ENCODE measurements at regions not wholly inside any gene's neighbourhood (a gene's known extent, or its start where the extent isn't known, plus 50 kb on each side); places are given as distances from the start of the nearest gene placed in this dataset.

DNA sequence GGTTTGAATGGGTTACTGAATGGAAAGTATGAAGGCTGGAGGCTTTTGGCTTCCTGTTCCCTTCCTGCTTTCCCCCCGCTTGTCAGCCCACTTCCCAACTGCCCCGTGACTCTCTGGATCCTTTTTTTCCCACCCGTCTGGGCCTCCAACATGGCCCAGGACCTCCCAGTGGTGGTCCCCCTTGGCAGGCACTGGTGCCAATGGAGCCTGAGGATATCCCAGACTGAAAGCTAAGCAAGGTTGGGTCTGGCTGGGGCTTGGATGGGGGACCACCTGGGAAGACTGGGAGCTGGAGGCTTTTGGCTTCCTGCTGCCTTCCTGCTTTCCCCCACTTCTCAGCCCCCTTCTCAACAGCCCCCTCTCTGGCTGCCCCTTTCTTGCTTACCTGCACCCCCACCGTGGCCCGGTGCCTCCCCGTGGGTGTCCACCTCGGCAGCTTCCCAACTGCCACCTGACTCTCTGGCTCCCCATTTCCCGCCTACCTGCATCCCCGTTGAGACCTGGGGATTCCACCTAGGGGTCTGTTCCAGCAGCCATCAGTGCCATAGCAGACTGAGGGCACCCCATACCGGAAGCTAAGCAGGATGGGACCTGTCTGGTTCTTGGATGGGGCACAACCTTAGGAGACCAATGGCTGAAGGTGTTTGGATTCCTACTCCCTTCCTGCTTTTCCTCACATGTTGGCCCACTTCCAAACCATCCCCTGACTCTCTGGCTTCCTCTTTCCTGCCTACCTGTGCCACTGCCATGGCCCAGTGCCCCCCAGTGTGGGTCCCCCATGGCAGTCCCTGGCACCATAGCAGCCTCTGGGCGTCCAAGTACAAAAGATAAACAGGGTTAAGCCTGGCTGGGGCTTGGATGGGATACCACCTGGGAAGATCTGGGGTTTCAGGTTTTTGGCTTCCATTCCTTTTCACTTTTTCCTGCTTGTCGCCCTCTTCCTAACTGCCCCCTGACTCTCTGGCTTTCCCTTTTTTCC lies 2295.3 kb downstream of the TP53TG3F start:
- CTCF ChIA-PET, result no interaction called here
- RAD21 ChIA-PET (ENCODE audit: low non-redundant PET in 1 of 2, low total read pairs in 2 of 2, uncharacterized antibody in 2 of 2, unreplicated experiment in 2 of 2), result no interaction called here
- no peak overlapping the region for H3K27ac ChIP-seq (ENCODE audit: low read depth, low read length)
- intact Hi-C loops (cut with micrococcal nuclease), result no loop called here
- ATAC-seq (no peak), DNase-seq (ENCODE audit: low read depth, low spot score) (no peak)
- H3K9ac ChIP-seq (ENCODE audit: low read length), result no peak overlapping the region
- POLR2A ChIA-PET, result no interaction called here
- no peaks in the 10 kb centered on the region for H3K36me3 ChIP-seq (ENCODE audit: control insufficient read depth in 1 of 2, insufficient read depth in 2 of 2, low read length in 2 of 2)
- H3K9me2 ChIP-seq (ENCODE audit: insufficient read depth), result no peaks in the 10 kb centered on the region
- no peaks in the 10 kb centered on the region for H3K9me3 ChIP-seq (ENCODE audit: control insufficient read depth in 1 of 2, insufficient read depth in 1 of 2, low read depth in 1 of 2, low read length in 2 of 2)
- no peaks in the 10 kb centered on the region for H3K27me3 ChIP-seq (ENCODE audit: insufficient read depth, low read length)
- no peak overlapping the region for H2AFZ ChIP-seq (ENCODE audit: low read depth, low read length, poor library complexity, severe bottlenecking)
- H3K4me3 ChIP-seq (replicated peaks in 1 of 2; ENCODE audit: low read depth in 1 of 2, low read length in 2 of 2), result no peak overlapping the region
- no TSS peak for BruUV-seq (replicated peaks)
- no peaks in the 10 kb centered on the region for H4K20me1 ChIP-seq (ENCODE audit: insufficient read depth)
- H3K4me1 ChIP-seq (ENCODE audit: control insufficient read depth in 1 of 2, insufficient read depth in 2 of 2, low read length in 2 of 2), result no peaks in the 10 kb centered on the region
- no peaks in the 10 kb centered on the region for H3K79me2 ChIP-seq (ENCODE audit: insufficient read depth, low read length)
- H3K4me2 ChIP-seq (ENCODE audit: low read length), result no peak overlapping the region
- TF ChIP-seq JUND (IDR thresholded peaks at IDR 0.05), result no peak
- TF ChIP-seq EZH2phosphoT487 (IDR thresholded peaks at IDR 0.05; ENCODE audit: borderline replicate concordance), result no peak

DNA sequence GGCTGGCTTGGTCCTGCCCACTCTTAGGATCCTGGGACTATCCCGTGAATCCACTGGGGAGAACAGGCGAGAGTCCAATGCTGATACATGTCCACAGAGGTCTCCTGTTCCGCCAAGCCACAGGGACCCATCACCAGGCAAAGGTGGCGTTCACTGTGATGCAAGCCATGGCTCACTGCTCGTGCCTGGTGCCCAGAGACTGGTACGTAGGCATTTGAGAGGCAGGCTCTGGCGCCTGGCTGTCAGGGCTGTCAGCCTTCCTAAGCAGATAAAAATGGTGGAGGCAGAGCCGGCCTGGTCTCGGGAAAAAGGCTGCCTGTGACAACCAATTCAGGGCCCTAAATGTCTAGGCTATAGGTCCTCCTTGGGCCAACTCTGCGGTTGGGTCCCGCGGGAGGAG lies 2329.0 kb downstream of the TP53TG3F start:
- Histone ChIP-seq H3K9ac (ENCODE audit: low read length) (no peak overlapping the region), H3K36me3 (ENCODE audit: control insufficient read depth in 1 of 2, insufficient read depth in 2 of 2, low read length in 2 of 2) (no peaks in the 10 kb centered on the region), H3K4me1 (ENCODE audit: control insufficient read depth in 1 of 2, insufficient read depth in 2 of 2, low read length in 2 of 2) (no peaks in the 10 kb centered on the region), H3K27ac (ENCODE audit: low read depth, low read length) (no peak overlapping the region), H2AFZ (ENCODE audit: low read depth, low read length, poor library complexity, severe bottlenecking) (no peak overlapping the region), H4K20me1 (ENCODE audit: insufficient read depth) (no peaks in the 10 kb centered on the region), H3K27me3 (ENCODE audit: insufficient read depth, low read length) (no peaks in the 10 kb centered on the region), H3K79me2 (ENCODE audit: insufficient read depth, low read length) (no peaks in the 10 kb centered on the region), H3K9me2 (ENCODE audit: insufficient read depth) (no peaks in the 10 kb centered on the region), H3K9me3 (ENCODE audit: control insufficient read depth in 1 of 2, insufficient read depth in 1 of 2, low read depth in 1 of 2, low read length in 2 of 2) (no peaks in the 10 kb centered on the region; a peak in 2 of 4 replicates), H3K4me2 (ENCODE audit: low read length) (no peak overlapping the region), H3K4me3 (replicated peaks in 1 of 2; ENCODE audit: low read depth in 1 of 2, low read length in 2 of 2) (no peak overlapping the region)
- CTCF ChIA-PET, result no interaction called here
- POLR2A ChIA-PET, result no interaction called here
- TF ChIP-seq POLR2A (IDR thresholded peaks at IDR 0.05; ENCODE audit: borderline replicate concordance, extremely low read depth, insufficient read depth, insufficient read length), result no peak
- TF ChIP-seq, protein P1, sequence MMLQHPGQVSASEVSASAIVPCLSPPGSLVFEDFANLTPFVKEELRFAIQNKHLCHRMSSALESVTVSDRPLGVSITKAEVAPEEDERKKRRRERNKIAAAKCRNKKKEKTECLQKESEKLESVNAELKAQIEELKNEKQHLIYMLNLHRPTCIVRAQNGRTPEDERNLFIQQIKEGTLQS (IDR thresholded peaks at IDR 0.05), result no peak
- no peak for TF ChIP-seq ELF1 (IDR thresholded peaks at IDR 0.05; ENCODE audit: borderline replicate concordance, low read depth)
- DNase-seq (ENCODE audit: low read depth, low spot score) (no peak), ATAC-seq (no peak)
- RAD21 ChIA-PET (ENCODE audit: low non-redundant PET in 1 of 2, low total read pairs in 2 of 2, uncharacterized antibody in 2 of 2, unreplicated experiment in 2 of 2), result no interaction called here
- intact Hi-C loops (cut with micrococcal nuclease), result no loop called here
- BruUV-seq (replicated peaks), result no TSS peak

Measured in HCT116 (cell line).